LoVo (cell line): ENCODE measurements at regions not wholly inside any gene's neighbourhood (a gene's known extent, or its start where the extent isn't known, plus 50 kb on each side); places are given as distances from the start of the nearest gene placed in this dataset.
A peak's percentile ranks its signal among the peaks of the same experiment; 100 is the strongest.
"Not testable (repeated sequence)": the region's sequence is repeated elsewhere in the genome, so short reads cannot be mapped to it uniquely, and the experiment has no call there.

Experiments
- DNase-seq: peaks from one replicate; pipeline ENCODE4 v3.0.0-alpha.2; 2016; ENCODE audit warnings: low spot score

- DNase-seq: no peak
Observed at GRCh38 chr3:110393941-110394340, 677.7 kb upstream of the NECTIN3 start.

- DNase-seq: no peak
Observed at GRCh38 chr3:110397115-110397514, 674.5 kb upstream of the NECTIN3 start.

GRCh38 chr3:110400315-110400714 lies 671.3 kb upstream of the NECTIN3 start:
- no peak for DNase-seq

- no peak for DNase-seq
Observed at GRCh38 chr3:110405830-110406585, 665.6 kb upstream of the NECTIN3 start.

- no peak for DNase-seq
Observed at GRCh38 chr3:110413266-110413665, 658.4 kb upstream of the NECTIN3 start.

GRCh38 chr3:110413807-110414748 lies 657.5 kb upstream of the NECTIN3 start:
- DNase-seq: no peak

- DNase-seq: no peak
Observed at GRCh38 chr3:110414855-110415254, 656.8 kb upstream of the NECTIN3 start.

GRCh38 chr3:110419096-110419495 lies 652.5 kb upstream of the NECTIN3 start:
- DNase-seq: no peak

GRCh38 chr3:110419601-110420000 lies 652.0 kb upstream of the NECTIN3 start:
- no peak for DNase-seq

GRCh38 chr3:110420158-110420641 lies 651.4 kb upstream of the NECTIN3 start:
- DNase-seq: peak; percentile 8

- no peak for DNase-seq
Observed at GRCh38 chr3:110423276-110423675, 648.3 kb upstream of the NECTIN3 start.

GRCh38 chr3:110430146-110430545 lies 641.5 kb upstream of the NECTIN3 start:
- DNase-seq: no peak

- DNase-seq: no peak
Observed at GRCh38 chr3:110436209-110436608, 635.4 kb upstream of the NECTIN3 start.

- DNase-seq: not testable (repeated sequence)
Observed at GRCh38 chr3:110440066-110440653, 631.5 kb upstream of the NECTIN3 start.

GRCh38 chr3:110454066-110454465 lies 617.5 kb upstream of the NECTIN3 start:
- no peak for DNase-seq

GRCh38 chr3:110456001-110456400 lies 615.6 kb upstream of the NECTIN3 start:
- DNase-seq: no peak

- no peak for DNase-seq
Observed at GRCh38 chr3:110456438-110457138, 615.0 kb upstream of the NECTIN3 start.

GRCh38 chr3:110457508-110457907 lies 614.1 kb upstream of the NECTIN3 start:
- DNase-seq: no peak

GRCh38 chr3:110459021-110459420 lies 612.6 kb upstream of the NECTIN3 start:
- DNase-seq: no peak

- no peak for DNase-seq
Observed at GRCh38 chr3:110470310-110470709, 601.3 kb upstream of the NECTIN3 start.

GRCh38 chr3:110473405-110473804 lies 598.2 kb upstream of the NECTIN3 start:
- DNase-seq: no peak

GRCh38 chr3:110474397-110474796 lies 597.2 kb upstream of the NECTIN3 start:
- DNase-seq: no peak
